PC-3 (cell line): ENCODE measurements at regions not wholly inside any gene's neighbourhood (a gene's known extent, or its start where the extent isn't known, plus 50 kb on each side); places are given as distances from the start of the nearest gene placed in this dataset.

Experiments used
- ATAC-seq: fragments of 200-7000 bp; cut with Tn5 transposase; 2 replicates; pipeline ENCODE4 v1.9.1; 2020; ENCODE audit warnings: mild to moderate bottlenecking, moderate library complexity
- BruUV-seq: library from RNA; stranded (reverse); fragments of 400-500 nt; replicated peaks from 2 replicates; lab custom pipeline; 2021; lab: Mats Ljungman, UMichigan
- CTCF ChIA-PET: fragments of 300-600 bp; sonication (Branson Sonifier 250); formaldehyde crosslinking; loops from one replicate; lab custom pipeline; 2022; ENCODE audit warnings: antibody characterized with exemption; lab: Charles Lee
- POLR2A ChIA-PET: fragments of 300-600 bp; sonication (Branson Sonifier 250); formaldehyde crosslinking; loops from one replicate; lab custom pipeline; 2022; ENCODE audit warnings: antibody characterized with exemption; ENCODE audit not compliant: unreplicated experiment; lab: Charles Lee
- DNase-seq: peaks from one replicate; pipeline ENCODE4 v3.0.0-alpha.2; 2015
- H2AFZ ChIP-seq: fragments of 300-600 bp; sonication (generic); 2 replicates; pipeline ENCODE4 v1.6.0; 2016; ENCODE audit warnings: antibody characterized with exemption, low read length
- H3F3A ChIP-seq: fragments of 300-600 bp; sonication (generic); one replicate; pipeline ENCODE4 v1.6.0; 2017; ENCODE audit warnings: antibody characterized with exemption, low read length, control low read depth, mild to moderate bottlenecking; ENCODE audit not compliant: unreplicated experiment
- H3K27ac ChIP-seq: fragments of 300-600 bp; sonication (generic); 2 replicates; pipeline ENCODE4 v1.5.1; 2016; ENCODE audit warnings: mild to moderate bottlenecking, low read length
- H3K27me3 ChIP-seq: fragments of 300-600 bp; sonication (generic); 2 replicates; pipeline ENCODE4 v1.6.1; 2016; ENCODE audit warnings: low read length, mixed read lengths
- H3K36me3 ChIP-seq: fragments of 300-600 bp; sonication (generic); 2 replicates; pipeline ENCODE4 v1.6.1; 2016; ENCODE audit warnings: low read depth, mixed run types, low read length, mixed read lengths
- H3K4me1 ChIP-seq: fragments of 300-600 bp; sonication (generic); 2 replicates; pipeline ENCODE4 v1.5.1; 2016; ENCODE audit warnings: low read length; ENCODE audit not compliant: insufficient read depth
- H3K4me2 ChIP-seq: fragments of 300-600 bp; sonication (generic); 2 replicates; pipeline ENCODE4 v1.6.0; 2016; ENCODE audit warnings: low read length
- H3K4me3 ChIP-seq: fragments of 300-600 bp; sonication (generic); 2 replicates; pipeline ENCODE4 v1.5.1; 2016; ENCODE audit warnings: mild to moderate bottlenecking, low read length, mixed read lengths
- H3K79me2 ChIP-seq: fragments of 300-600 bp; sonication (generic); 2 replicates; pipeline ENCODE4 v1.6.1; 2017; ENCODE audit warnings: low read length, mixed read lengths
- H3K9ac ChIP-seq: fragments of 300-600 bp; sonication (generic); 2 replicates; pipeline ENCODE4 v1.6.0; 2016; ENCODE audit warnings: mild to moderate bottlenecking, low read length
- H3K9me2 ChIP-seq: fragments of 300-600 bp; sonication (generic); replicated peaks from 2 replicates; pipeline ENCODE4 v1.6.1; 2016; ENCODE audit warnings: mixed run types, low read length, mixed read lengths
- H3K9me3 ChIP-seq: fragments of 300-600 bp; sonication (generic); 2 replicates; pipeline ENCODE4 v1.6.1; 2016; ENCODE audit warnings: low read length, mixed read lengths
- H4K20me1 ChIP-seq: fragments of 300-600 bp; sonication (generic); 2 replicates; pipeline ENCODE4 v1.6.1; 2016; ENCODE audit warnings: low read length, mixed read lengths
- EZH2 ChIP-seq: fragments of 300-600 bp; sonication (generic); IDR thresholded peaks from one replicate; pipeline ENCODE4 v1.6.1; 2017; ENCODE audit warnings: antibody characterized with exemption, mild to moderate bottlenecking, low read length; ENCODE audit not compliant: unreplicated experiment
- EZH2phosphoT487 ChIP-seq: fragments of 300-600 bp; sonication (generic); IDR thresholded peaks from 2 replicates; pipeline ENCODE4 v1.6.1; 2018; ENCODE audit warnings: mild to moderate bottlenecking, antibody characterized with exemption, low read length, borderline replicate concordance
- intact Hi-C: fragments of 100-400 bp; cut with micrococcal nuclease; formaldehyde crosslinking; loops from 2 replicates; pipeline ENCODE4 v1.9.0; 2023
- TF ChIP-seq, protein P1 (sequence below): fragments of 300-600 bp; sonication (generic); conservative IDR thresholded peaks from 2 replicates; pipeline ENCODE4 v1.5.1; 2017; ENCODE audit warnings: antibody characterized with exemption, low read depth, mild to moderate bottlenecking, low read length

DNA sequence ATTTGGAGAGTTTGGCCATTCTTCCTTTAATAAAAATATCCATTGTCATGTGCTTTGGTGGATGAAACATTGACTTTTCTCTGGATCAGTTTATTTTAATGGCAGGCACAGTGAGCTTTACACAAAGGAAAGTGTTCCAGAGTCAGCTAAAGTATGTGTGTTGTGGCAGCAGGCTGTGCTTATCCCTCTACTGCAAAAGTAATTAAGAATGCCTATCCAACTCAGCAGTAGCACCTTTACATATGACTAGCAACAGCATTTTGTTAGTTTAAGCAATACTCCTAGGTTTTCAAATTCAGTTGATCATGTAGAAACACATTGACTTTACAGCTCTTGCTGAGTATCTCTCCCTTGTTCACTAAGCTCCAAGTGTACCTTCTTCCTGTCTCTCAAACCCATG lies 730.5 kb upstream of the RGMB start:
- no peaks in the 10 kb centered on the region for H3K79me2 ChIP-seq
- ATAC-seq: no peak
- no peak overlapping the region for H3K4me2 ChIP-seq
- DNase-seq: no peak
- no peaks in the 10 kb centered on the region for H3K4me1 ChIP-seq
- CTCF ChIA-PET: no interaction called here
- H3K4me3 ChIP-seq: no peak overlapping the region
- no peaks in the 10 kb centered on the region for H3K9me2 ChIP-seq
- H3K27me3 ChIP-seq: no peaks in the 10 kb centered on the region
- H2AFZ ChIP-seq: no peak overlapping the region
- BruUV-seq: no TSS peak
- H4K20me1 ChIP-seq: no peaks in the 10 kb centered on the region
- POLR2A ChIA-PET: no interaction called here
- TF ChIP-seq, protein P1, sequence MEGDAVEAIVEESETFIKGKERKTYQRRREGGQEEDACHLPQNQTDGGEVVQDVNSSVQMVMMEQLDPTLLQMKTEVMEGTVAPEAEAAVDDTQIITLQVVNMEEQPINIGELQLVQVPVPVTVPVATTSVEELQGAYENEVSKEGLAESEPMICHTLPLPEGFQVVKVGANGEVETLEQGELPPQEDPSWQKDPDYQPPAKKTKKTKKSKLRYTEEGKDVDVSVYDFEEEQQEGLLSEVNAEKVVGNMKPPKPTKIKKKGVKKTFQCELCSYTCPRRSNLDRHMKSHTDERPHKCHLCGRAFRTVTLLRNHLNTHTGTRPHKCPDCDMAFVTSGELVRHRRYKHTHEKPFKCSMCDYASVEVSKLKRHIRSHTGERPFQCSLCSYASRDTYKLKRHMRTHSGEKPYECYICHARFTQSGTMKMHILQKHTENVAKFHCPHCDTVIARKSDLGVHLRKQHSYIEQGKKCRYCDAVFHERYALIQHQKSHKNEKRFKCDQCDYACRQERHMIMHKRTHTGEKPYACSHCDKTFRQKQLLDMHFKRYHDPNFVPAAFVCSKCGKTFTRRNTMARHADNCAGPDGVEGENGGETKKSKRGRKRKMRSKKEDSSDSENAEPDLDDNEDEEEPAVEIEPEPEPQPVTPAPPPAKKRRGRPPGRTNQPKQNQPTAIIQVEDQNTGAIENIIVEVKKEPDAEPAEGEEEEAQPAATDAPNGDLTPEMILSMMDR: no peak
- no peaks in the 10 kb centered on the region for H3K36me3 ChIP-seq
- intact Hi-C loops: no loop called here
- H3K9me3 ChIP-seq: no peaks in the 10 kb centered on the region
- no peak overlapping the region for H3K27ac ChIP-seq
- no peaks in the 10 kb centered on the region for H3F3A ChIP-seq
- no peak overlapping the region for H3K9ac ChIP-seq

DNA sequence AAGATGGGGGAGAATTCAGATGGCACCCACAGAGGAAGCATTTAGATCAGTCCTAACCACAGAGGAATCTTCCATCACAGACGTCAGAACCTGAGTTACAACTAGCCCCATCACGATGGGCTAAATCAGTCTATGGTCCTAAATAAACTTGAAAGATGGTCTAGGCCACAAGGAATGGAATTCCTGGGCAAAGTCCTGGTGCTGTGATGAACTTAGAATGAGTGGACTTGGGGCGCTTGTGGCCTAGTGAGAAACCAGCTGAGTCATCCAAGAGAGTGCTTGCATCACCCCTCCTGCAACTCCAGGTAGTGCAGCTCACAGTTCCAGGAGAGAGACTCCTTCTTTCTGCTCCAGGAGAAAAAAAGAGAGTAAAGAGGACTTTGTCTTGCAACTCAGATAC lies 722.9 kb upstream of the RGMB start:
- POLR2A ChIA-PET: no interaction called here
- no TSS peak for BruUV-seq
- no peaks in the 10 kb centered on the region for H3K4me1 ChIP-seq
- no peaks in the 10 kb centered on the region for H3K9me3 ChIP-seq
- no peak overlapping the region for H3K4me3 ChIP-seq
- no peak overlapping the region for H3K27ac ChIP-seq
- no peaks in the 10 kb centered on the region for H3K79me2 ChIP-seq
- no peaks in the 10 kb centered on the region for H3K36me3 ChIP-seq
- H3F3A ChIP-seq: no peaks in the 10 kb centered on the region
- intact Hi-C loops: no loop called here
- H3K27me3 ChIP-seq: no peaks in the 10 kb centered on the region
- H3K9me2 ChIP-seq: no peaks in the 10 kb centered on the region
- H3K4me2 ChIP-seq: no peak overlapping the region
- H3K9ac ChIP-seq: no peak overlapping the region
- ATAC-seq (no peak), DNase-seq (peak; percentile 48)
- CTCF ChIA-PET: no interaction called here
- H4K20me1 ChIP-seq: no peaks in the 10 kb centered on the region
- peak overlapping the region; percentile 20; the same call in 1 of the 2 replicates for H2AFZ ChIP-seq
- TF ChIP-seq EZH2 (no peak), EZH2phosphoT487 (no peak)
- TF ChIP-seq, protein P1: no peak

DNA sequence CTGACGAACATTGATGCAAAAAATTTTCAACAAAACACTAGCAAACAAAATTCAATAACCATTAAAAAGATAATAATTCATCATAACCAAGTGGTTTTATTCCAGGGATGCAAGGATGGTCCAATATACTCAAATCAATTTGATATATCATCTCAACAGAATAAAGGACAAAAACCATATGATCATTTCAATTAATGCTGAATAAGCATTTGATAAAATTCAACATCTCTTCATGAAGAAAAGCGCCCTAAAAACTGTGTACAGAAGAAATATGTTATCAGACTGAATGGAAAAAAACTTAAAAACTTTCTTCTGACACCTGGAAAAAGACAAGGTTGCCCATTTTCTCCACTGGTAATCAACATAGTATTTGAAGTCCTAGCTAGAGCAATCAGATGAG lies 720.3 kb upstream of the RGMB start:
- H4K20me1 ChIP-seq: no peaks in the 10 kb centered on the region
- no peak overlapping the region for H2AFZ ChIP-seq
- intact Hi-C loops: no loop called here
- no peaks in the 10 kb centered on the region for H3K9me3 ChIP-seq
- H3K4me1 ChIP-seq: no peaks in the 10 kb centered on the region
- H3K27ac ChIP-seq: no peak overlapping the region
- DNase-seq: no peak
- H3K9ac ChIP-seq: no peak overlapping the region
- no peak overlapping the region for H3K4me2 ChIP-seq
- H3K36me3 ChIP-seq: no peaks in the 10 kb centered on the region
- no peak for ATAC-seq
- H3K27me3 ChIP-seq: no peaks in the 10 kb centered on the region
- no peak for TF ChIP-seq EZH2phosphoT487
- no peak for TF ChIP-seq EZH2
- TF ChIP-seq, protein P1: no peak
- ChIA-PET CTCF (no interaction called here), POLR2A (no interaction called here)
- no peaks in the 10 kb centered on the region for H3F3A ChIP-seq
- BruUV-seq: no TSS peak
- no peaks in the 10 kb centered on the region for H3K9me2 ChIP-seq
- H3K79me2 ChIP-seq: no peaks in the 10 kb centered on the region
- H3K4me3 ChIP-seq: no peak overlapping the region
